ENCODE measurements at regions not wholly inside any gene's neighbourhood (a gene's known extent, or its start where the extent isn't known, plus 50 kb on each side); places are given as distances from the start of the nearest gene placed in this dataset.
A peak's percentile ranks its signal among the peaks of the same experiment; 100 is the strongest.

GRCh38 chr15:95733931-95734330 lies 596.6 kb upstream of the NR2F2 start:
- no peaks in the 10 kb centered on the region for H3K9me3 ChIP-seq (ENCODE audit: control insufficient read depth, low read depth, low read length)
- no peak for TF ChIP-seq CTCF (optimal IDR thresholded peaks at IDR 0.05 in 1 of 3, IDR thresholded peaks at IDR 0.05 in 1 of 3, conservative IDR thresholded peaks at IDR 0.05 in 1 of 3; ENCODE audit: extremely low read depth in 1 of 3, insufficient read depth in 2 of 3, low read length in 3 of 3)
- TF ChIP-seq EZH2 (IDR thresholded peaks at IDR 0.05; ENCODE audit: low read length), result no peak
- FAIRE-seq (no peak), DNase-seq (ENCODE audit: low read depth, low spot score) (no peak)
- H3K79me2 ChIP-seq (ENCODE audit: control insufficient read depth, insufficient read depth, low read length), result no peaks in the 10 kb centered on the region
- H3K27ac ChIP-seq (ENCODE audit: control insufficient read depth, insufficient read depth, low read length), result no peak overlapping the region
- H3K4me1 ChIP-seq (ENCODE audit: control insufficient read depth, extremely low read depth, insufficient read depth, low read length), result peaks cover 3% of the 10 kb centered on the region
- H3K9ac ChIP-seq (ENCODE audit: control insufficient read depth, extremely low read depth, insufficient read depth, low read length), result no peak overlapping the region
- H3K4me2 ChIP-seq (ENCODE audit: control insufficient read depth, extremely low read depth, insufficient read depth, low read depth, low read length), result no peak overlapping the region
- H3K4me3 ChIP-seq (ENCODE audit: control insufficient read depth in 2 of 3, extremely low read depth in 1 of 3, insufficient read depth in 2 of 3, low read depth in 1 of 3, low read length in 3 of 3), result no peak overlapping the region
- no peaks in the 10 kb centered on the region for H3K9me1 ChIP-seq (ENCODE audit: control insufficient read depth, extremely low read depth, insufficient read depth, low read length)
- no peaks in the 10 kb centered on the region for H3K36me3 ChIP-seq (ENCODE audit: control insufficient read depth in 2 of 2, extremely low read depth in 1 of 2, insufficient read depth in 2 of 2, low read length in 2 of 2)
- H3K27me3 ChIP-seq (ENCODE audit: control insufficient read depth, extremely low read depth, insufficient read depth, low read length), result no peaks in the 10 kb centered on the region
- H2AFZ ChIP-seq (ENCODE audit: control insufficient read depth, low read length), result no peak overlapping the region
- H4K20me1 ChIP-seq (ENCODE audit: control insufficient read depth, extremely low read depth, insufficient read depth, low read length), result no peaks in the 10 kb centered on the region
- dilution Hi-C loops (cut with MboI; ENCODE audit: extremely low pct_ligation_motif_present, low sequenced_read_pairs), result no loop called here

- Histone ChIP-seq H3K27me3 (ENCODE audit: control insufficient read depth, extremely low read depth, insufficient read depth, low read length) (no peaks in the 10 kb centered on the region), H4K20me1 (ENCODE audit: control insufficient read depth, extremely low read depth, insufficient read depth, low read length) (no peaks in the 10 kb centered on the region), H3K36me3 (ENCODE audit: control insufficient read depth in 2 of 2, extremely low read depth in 1 of 2, insufficient read depth in 2 of 2, low read length in 2 of 2) (no peaks in the 10 kb centered on the region), H3K27ac (ENCODE audit: control insufficient read depth, insufficient read depth, low read length) (no peak overlapping the region), H2AFZ (ENCODE audit: control insufficient read depth, low read length) (peak overlapping the region; percentile 11), H3K4me3 (ENCODE audit: control insufficient read depth in 2 of 3, extremely low read depth in 1 of 3, insufficient read depth in 2 of 3, low read depth in 1 of 3, low read length in 3 of 3) (no peak overlapping the region), H3K9me3 (ENCODE audit: control insufficient read depth, low read depth, low read length) (no peaks in the 10 kb centered on the region), H3K4me2 (ENCODE audit: control insufficient read depth, extremely low read depth, insufficient read depth, low read depth, low read length) (no peak overlapping the region), H3K9me1 (ENCODE audit: control insufficient read depth, extremely low read depth, insufficient read depth, low read length) (no peaks in the 10 kb centered on the region), H3K79me2 (ENCODE audit: control insufficient read depth, insufficient read depth, low read length) (no peaks in the 10 kb centered on the region), H3K4me1 (ENCODE audit: control insufficient read depth, extremely low read depth, insufficient read depth, low read length) (peaks cover 5% of the 10 kb centered on the region), H3K9ac (ENCODE audit: control insufficient read depth, extremely low read depth, insufficient read depth, low read length) (no peak overlapping the region)
- DNase-seq (ENCODE audit: low read depth, low spot score) (no peak), FAIRE-seq (no peak)
- TF ChIP-seq EZH2 (IDR thresholded peaks at IDR 0.05; ENCODE audit: low read length) (no peak), CTCF (optimal IDR thresholded peaks at IDR 0.05 in 1 of 3, IDR thresholded peaks at IDR 0.05 in 1 of 3, conservative IDR thresholded peaks at IDR 0.05 in 1 of 3; ENCODE audit: extremely low read depth in 1 of 3, insufficient read depth in 2 of 3, low read length in 3 of 3) (no peak)
- dilution Hi-C loops (cut with MboI; ENCODE audit: extremely low pct_ligation_motif_present, low sequenced_read_pairs), result no loop called here
Measured at GRCh38 chr15:95734422-95735316, 595.8 kb upstream of the NR2F2 start.

Data from keratinocyte (primary cell).